C4-2B (cell line): ENCODE measurements at regions not wholly inside any gene's neighbourhood (a gene's known extent, or its start where the extent isn't known, plus 50 kb on each side); places are given as distances from the start of the nearest gene placed in this dataset.

Experiments used
- H3K27ac ChIP-seq: fragments of 450-650 bp; 2 replicates; pipeline ENCODE4 v1.5.1; 2017
- CTCF ChIP-seq: fragments of 450-650 bp; conservative IDR thresholded peaks from 2 replicates; pipeline ENCODE4 v1.5.1; 2017; ENCODE audit warnings: mild to moderate bottlenecking
- ZFX ChIP-seq: fragments of 450-650 bp; IDR thresholded peaks from 2 replicates; pipeline ENCODE4 v1.6.1; 2017

- TF ChIP-seq ZFX (no peak), CTCF (no peak)
Observed at GRCh38 chr2:181124497-181124896, 144.1 kb downstream of the UBE2E3 start.

GRCh38 chr2:181125359-181125758, 145.0 kb downstream of the UBE2E3 start:
- TF ChIP-seq CTCF (no peak), ZFX (no peak)
- no peak overlapping the region for H3K27ac ChIP-seq

More at GRCh38 chr2:181124497-181124896, 144.1 kb downstream of the UBE2E3 start:
- H3K27ac ChIP-seq: no peak overlapping the region

GRCh38 chr2:181126311-181126868, 146.0 kb downstream of the UBE2E3 start:
- TF ChIP-seq ZFX (no peak), CTCF (no peak)

DNA sequence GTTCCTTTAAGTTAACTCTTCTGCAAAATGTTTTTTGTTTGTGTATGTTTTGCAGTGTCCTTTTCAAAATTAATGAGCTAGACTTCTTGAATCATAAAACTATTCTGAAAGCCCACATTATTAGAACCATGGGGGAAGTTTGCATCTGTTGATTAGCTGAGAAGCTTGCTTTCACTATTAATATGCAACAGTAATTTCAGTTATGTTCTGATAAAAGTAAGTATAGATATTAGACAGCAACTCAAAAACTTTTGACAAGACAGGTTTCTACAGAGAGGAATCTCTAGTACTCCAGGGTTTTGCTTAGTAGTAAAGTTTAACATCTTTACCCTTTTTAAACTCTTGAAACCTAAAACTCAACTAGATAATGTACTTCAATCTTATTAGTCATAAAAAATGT, 147.8 kb downstream of the UBE2E3 start:
- TF ChIP-seq CTCF (no peak), ZFX (no peak)
- H3K27ac ChIP-seq: no peak overlapping the region

More at GRCh38 chr2:181126311-181126868, 146.0 kb downstream of the UBE2E3 start:
- no peak overlapping the region for H3K27ac ChIP-seq

DNA sequence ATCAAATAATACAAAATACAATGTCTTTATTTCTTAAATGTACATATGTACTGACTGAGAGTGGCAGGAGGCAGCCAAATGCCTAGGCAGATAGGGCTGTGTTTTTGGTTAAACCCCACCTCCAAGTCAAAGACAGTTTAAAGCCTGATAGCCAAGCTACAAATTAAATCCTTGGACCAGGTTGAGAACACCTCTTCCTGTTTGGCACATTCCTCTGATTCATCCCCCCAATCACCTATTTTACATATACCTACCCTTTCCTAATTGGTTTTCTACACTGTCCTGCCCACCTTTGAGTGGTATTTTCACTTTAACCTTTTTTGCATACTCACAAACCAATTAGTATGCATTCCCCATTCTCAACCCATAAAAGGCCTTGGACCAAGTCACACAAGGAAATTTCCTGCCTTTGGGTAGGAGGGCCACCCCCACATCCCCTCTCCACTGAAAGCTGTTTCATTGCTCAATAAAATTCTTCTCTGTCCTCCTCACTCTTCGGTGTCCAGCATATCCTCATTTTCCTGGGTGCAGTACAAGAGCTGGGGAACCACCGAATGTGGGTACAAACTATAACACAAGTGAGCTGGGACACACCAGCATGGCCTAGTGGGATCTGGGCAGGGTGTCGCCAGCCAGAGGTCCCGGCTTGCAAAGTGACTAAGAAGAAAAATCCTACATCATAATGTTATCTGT, 149.1 kb downstream of the UBE2E3 start:
- no peak for TF ChIP-seq ZFX
- TF ChIP-seq CTCF: no peak

GRCh38 chr2:181130686-181131085, 150.3 kb downstream of the UBE2E3 start:
- no peak overlapping the region for H3K27ac ChIP-seq
- TF ChIP-seq CTCF (no peak), ZFX (no peak)

More for the DNA sequence above, 149.1 kb downstream of the UBE2E3 start:
- H3K27ac ChIP-seq: no peak overlapping the region

DNA sequence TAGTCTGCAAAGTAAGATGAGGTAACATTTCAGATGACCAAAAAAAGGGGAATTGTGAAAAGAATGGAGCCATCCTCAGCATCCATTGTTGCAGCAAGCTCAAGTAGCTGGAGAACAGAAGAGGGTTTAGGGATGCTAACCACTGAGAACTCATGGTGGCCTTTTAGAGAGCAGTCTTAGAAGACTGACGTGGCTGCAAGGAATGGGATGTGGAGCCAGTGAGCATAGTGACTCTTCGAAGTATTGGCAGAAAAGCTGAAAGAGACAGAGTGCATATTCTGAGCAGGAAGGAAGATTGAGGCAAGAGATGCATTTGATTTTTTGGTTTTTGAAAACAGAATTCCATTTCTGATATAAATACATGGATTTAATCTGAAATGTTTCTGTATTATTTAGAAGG, 151.2 kb downstream of the UBE2E3 start:
- no peak overlapping the region for H3K27ac ChIP-seq
- TF ChIP-seq CTCF (no peak), ZFX (no peak)
